Omental fat pad (tissue), 3 donors: ENCODE measurements at regions not wholly inside any gene's neighbourhood (a gene's known extent, or its start where the extent isn't known, plus 50 kb on each side); places are given as distances from the start of the nearest gene placed in this dataset.

Source experiments
- ATAC-seq: fragments of 150-250 bp; one replicate; pipeline ENCODE4 v1.9.1; 2016; ENCODE audit warnings: mild to moderate bottlenecking, moderate library complexity; ENCODE audit not compliant: low FRiP score
- DNase-seq: peaks from one replicate; pipeline ENCODE4 v3.0.0-alpha.2; 2019; ENCODE audit warnings: low spot score
- CTCF ChIP-seq, 3 donors: fragments of 450-650 bp; IDR thresholded peaks; one replicate each; pipeline ENCODE4 v1.5.1; 2016 to 2017; ENCODE audit warnings: antibody characterized with exemption in 3 of 3, mild to moderate bottlenecking in 3 of 3, moderate library complexity in 2 of 3

GRCh38 chr14:85293612-85294234 lies 236.2 kb upstream of the FLRT2 start:
- no peak for TF ChIP-seq CTCF (IDR thresholded peaks at IDR 0.05)
- ATAC-seq, result no peak

GRCh38 chr14:85295318-85295717 lies 234.6 kb upstream of the FLRT2 start:
- no peak for DNase-seq

More at GRCh38 chr14:85293612-85294234, 236.2 kb upstream of the FLRT2 start:
- DNase-seq, result no peak

GRCh38 chr14:85296456-85297210 lies 233.3 kb upstream of the FLRT2 start:
- TF ChIP-seq CTCF (IDR thresholded peaks at IDR 0.05), result no peak
- DNase-seq, result no peak
- peak; percentile 76 for ATAC-seq

More at GRCh38 chr14:85295318-85295717, 234.6 kb upstream of the FLRT2 start:
- TF ChIP-seq CTCF (IDR thresholded peaks at IDR 0.05), result no peak
- ATAC-seq, result no peak

- DNase-seq (no peak), ATAC-seq (no peak)
- no peak for TF ChIP-seq CTCF (IDR thresholded peaks at IDR 0.05)
Measured at GRCh38 chr14:85300107-85300506, 229.8 kb upstream of the FLRT2 start.

GRCh38 chr14:85301506-85301905 lies 228.4 kb upstream of the FLRT2 start:
- no peak for DNase-seq
- no peak for ATAC-seq
- TF ChIP-seq CTCF (IDR thresholded peaks at IDR 0.05), result no peak

GRCh38 chr14:85306024-85306423 lies 223.9 kb upstream of the FLRT2 start:
- ATAC-seq, result no peak
- TF ChIP-seq CTCF (IDR thresholded peaks at IDR 0.05), result no peak

More at GRCh38 chr14:85306024-85306423, 223.9 kb upstream of the FLRT2 start:
- no peak for DNase-seq
